Tibial nerve (tissue), 4 donors: ENCODE measurements at regions not wholly inside any gene's neighbourhood (a gene's known extent, or its start where the extent isn't known, plus 50 kb on each side); places are given as distances from the start of the nearest gene placed in this dataset.

ENCODE experiments used
- DNase-seq, 2 donors: peaks; one replicate each; pipeline ENCODE4 v3.0.0-alpha.2; 2019; ENCODE audit warnings: low spot score in 2 of 2
- H3K27ac ChIP-seq, 4 donors: fragments of 200-600 bp; sonication (generic) in 3 of 4; one replicate each; pipeline ENCODE4 v1.5.1; 2017 to 2019; ENCODE audit warnings: mild to moderate bottlenecking in 1 of 4
- H3K27me3 ChIP-seq, 2 donors: fragments of 200-600 bp; sonication (generic) in 1 of 2; one replicate each; pipeline versions ENCODE4 v1.5.1 to v1.6.0; 2017 to 2019
- H3K36me3 ChIP-seq, 3 donors: fragments of 200-600 bp; sonication (generic); one replicate each; pipeline ENCODE4 v1.5.1; 2018 to 2019
- H3K4me1 ChIP-seq, 4 donors: fragments of 200-600 bp; sonication (generic) in 3 of 4; one replicate each; pipeline ENCODE4 v1.5.1; 2017 to 2019
- H3K4me3 ChIP-seq, 4 donors: fragments of 200-600 bp; sonication (generic) in 3 of 4; one replicate each; pipeline ENCODE4 v1.5.1; 2017 to 2019; ENCODE audit warnings: mild to moderate bottlenecking in 1 of 4, moderate library complexity in 1 of 4
- H3K9me3 ChIP-seq, 4 donors: fragments of 200-600 bp; sonication (generic) in 3 of 4; one replicate each; pipeline ENCODE4 v1.5.1; 2017 to 2019
- CTCF ChIP-seq, 5 experiments: fragments of 200-600 bp in 3 of 5; fragments of 450-650 bp in 2 of 5; sonication (generic) in 3 of 5; IDR thresholded peaks; one replicate each; pipeline ENCODE4 v1.5.1; 2016 to 2019; ENCODE audit warnings: antibody characterized with exemption in 5 of 5, mild to moderate bottlenecking in 3 of 5, moderate library complexity in 2 of 5
- EP300 ChIP-seq, 2 donors: sonication (generic); formaldehyde crosslinking; IDR thresholded peaks; one replicate each; pipeline ENCODE4 v1.6.1; 2017; ENCODE audit warnings: antibody characterized with exemption in 2 of 2, mild to moderate bottlenecking in 1 of 2
- POLR2A ChIP-seq, 2 donors: fragments of 450-650 bp; IDR thresholded peaks; one replicate each; pipeline ENCODE4 v1.6.1; 2017; ENCODE audit warnings: antibody characterized with exemption in 2 of 2, mild to moderate bottlenecking in 2 of 2, moderate library complexity in 2 of 2
- WGBS, 2 donors: methylation state at CpG; one replicate each; pipeline ENCODE4 v1.1.5; 2018; 5-methylcytosine and 5-hydroxymethylcytosine counted together

- 69 to 86% methylated on average over 7 of the region's 7 CpGs for WGBS, 2 donors
- H3K9me3 ChIP-seq = no peaks in the 10 kb centered on the region
- H3K4me1 ChIP-seq = peaks cover 0 to 5% (median 0%) of the 10 kb centered on the region in 4 donors
- no peak overlapping the region for H3K27ac ChIP-seq
- no peak overlapping the region for H3K4me3 ChIP-seq
- no peaks in the 10 kb centered on the region for H3K27me3 ChIP-seq
- H3K36me3 ChIP-seq = no peaks in the 10 kb centered on the region
- DNase-seq = no peak
- no peak for TF ChIP-seq CTCF (IDR thresholded peaks at IDR 0.05)
- no peak for TF ChIP-seq POLR2A (IDR thresholded peaks at IDR 0.05)
- no peak for TF ChIP-seq EP300 (IDR thresholded peaks at IDR 0.05)
These were observed 230.9 kb upstream of the MOCS1 start for GRCh38 chr6:40165036-40165709.

- Histone ChIP-seq H3K9me3 (no peaks in the 10 kb centered on the region), H3K27me3 (no peaks in the 10 kb centered on the region), H3K4me3 (peak overlapping the region in 3 of 4 donors; percentile 8 to 31 (median 12)), H3K4me1 (peaks cover 0 to 5% (median 0%) of the 10 kb centered on the region in 4 donors), H3K27ac (peak overlapping the region in 2 of 4 donors; percentile 31 to 59), H3K36me3 (no peaks in the 10 kb centered on the region)
- WGBS, 2 donors = 46 to 53% methylated on average over 8 of the region's 8 CpGs
- peak; percentile 50 to 55 for DNase-seq
- peak in 1 of 2 donors; percentile 36 for TF ChIP-seq POLR2A (IDR thresholded peaks at IDR 0.05)
- no peak for TF ChIP-seq CTCF (IDR thresholded peaks at IDR 0.05)
- TF ChIP-seq EP300 (IDR thresholded peaks at IDR 0.05) = peak in 1 of 2 donors; percentile 41
These were observed 230.1 kb upstream of the MOCS1 start for GRCh38 chr6:40164345-40164755.

- H3K36me3 ChIP-seq = no peaks in the 10 kb centered on the region
- no peaks in the 10 kb centered on the region for H3K27me3 ChIP-seq
- no peaks in the 10 kb centered on the region for H3K9me3 ChIP-seq
- TF ChIP-seq CTCF (IDR thresholded peaks at IDR 0.05) (no peak), EP300 (IDR thresholded peaks at IDR 0.05) (no peak), POLR2A (IDR thresholded peaks at IDR 0.05) (no peak)
- peak overlapping the region in 2 of 4 donors; percentile 31 to 59 for H3K27ac ChIP-seq
- WGBS, 2 donors = 28 to 39% methylated on average over 6 to 7 of the region's 7 CpGs
- peaks cover 0 to 5% (median 0%) of the 10 kb centered on the region in 4 donors for H3K4me1 ChIP-seq
- DNase-seq = no peak
- peak overlapping the region in 3 of 4 donors; percentile 8 to 31 (median 12) for H3K4me3 ChIP-seq
These were observed 229.7 kb upstream of the MOCS1 start for GRCh38 chr6:40163924-40164323.

- DNase-seq = no peak
- TF ChIP-seq CTCF (IDR thresholded peaks at IDR 0.05) = no peak
- no peak for TF ChIP-seq EP300 (IDR thresholded peaks at IDR 0.05)
- no peak for TF ChIP-seq POLR2A (IDR thresholded peaks at IDR 0.05)
- no peaks in the 10 kb centered on the region for H3K36me3 ChIP-seq
- WGBS, 2 donors = 96% methylated on average over 5 of the region's 5 CpGs
- H3K9me3 ChIP-seq = no peaks in the 10 kb centered on the region
- no peaks in the 10 kb centered on the region for H3K27me3 ChIP-seq
- H3K27ac ChIP-seq = no peak overlapping the region
- H3K4me3 ChIP-seq = no peak overlapping the region
- H3K4me1 ChIP-seq = peaks cover 0 to 5% (median 0%) of the 10 kb centered on the region in 4 donors
These were observed 227.8 kb upstream of the MOCS1 start for GRCh38 chr6:40162074-40162473.

GRCh38 chr6:40160826-40161225, 226.6 kb upstream of the MOCS1 start:
- Histone ChIP-seq H3K9me3 (no peaks in the 10 kb centered on the region), H3K4me1 (peaks cover 0 to 5% (median 0%) of the 10 kb centered on the region in 4 donors), H3K27ac (no peak overlapping the region), H3K27me3 (no peaks in the 10 kb centered on the region), H3K36me3 (no peaks in the 10 kb centered on the region), H3K4me3 (no peak overlapping the region)
- WGBS, 2 donors = 77 to 85% methylated on average over 3 of the region's 3 CpGs
- no peak for TF ChIP-seq EP300 (IDR thresholded peaks at IDR 0.05)
- no peak for TF ChIP-seq CTCF (IDR thresholded peaks at IDR 0.05)
- no peak for TF ChIP-seq POLR2A (IDR thresholded peaks at IDR 0.05)
- DNase-seq = no peak
